ENCODE measurements at regions not wholly inside any gene's neighbourhood (a gene's known extent, or its start where the extent isn't known, plus 50 kb on each side); places are given as distances from the start of the nearest gene placed in this dataset.
A peak's percentile ranks its signal among the peaks of the same experiment; 100 is the strongest.
"Not testable (repeated sequence)": the region's sequence is repeated elsewhere in the genome, so short reads cannot be mapped to it uniquely, and the experiment has no call there.

DNA sequence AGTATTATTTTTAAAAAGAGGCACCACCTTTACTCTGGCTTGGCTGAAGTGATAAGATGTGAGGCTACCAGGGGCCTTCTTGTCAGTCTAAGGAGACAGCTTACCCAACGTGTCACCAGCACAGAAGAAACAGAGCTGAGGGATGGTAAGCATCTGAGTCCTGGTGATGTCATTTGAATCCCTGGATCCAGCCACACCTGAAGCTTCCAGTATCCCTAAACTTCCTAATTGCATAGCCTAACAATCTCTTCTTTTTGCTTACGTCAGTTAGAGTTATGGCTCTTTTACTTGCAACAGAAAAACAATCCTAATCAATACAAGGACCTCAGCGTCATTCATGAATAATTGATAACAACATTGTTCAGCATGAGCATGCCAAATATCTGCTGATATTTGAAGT, 436.6 kb downstream of the SHISA9 start:
- no peak for DNase-seq

DNA sequence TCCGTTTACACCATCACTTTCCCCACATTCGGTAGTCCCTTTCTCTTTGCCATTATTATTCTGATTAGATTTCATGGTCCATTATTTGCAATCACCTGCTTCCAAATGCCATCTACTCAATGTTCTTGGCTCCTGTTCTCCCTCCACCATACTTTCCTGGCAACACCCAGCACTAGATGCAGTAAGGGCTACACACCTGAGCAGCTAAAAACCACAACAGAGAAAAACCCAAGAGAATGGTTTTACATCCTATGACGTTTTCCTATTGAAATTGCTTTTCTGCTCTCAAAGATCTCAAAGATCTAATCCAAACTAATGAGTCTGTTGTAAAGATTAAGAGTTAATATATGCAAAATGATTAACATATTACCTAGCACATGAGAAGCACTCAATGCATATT, 441.3 kb downstream of the SHISA9 start:
- DNase-seq, result no peak

- no peak for DNase-seq
Measured at GRCh38 chr16:13344001-13344400, 442.6 kb downstream of the SHISA9 start.

- no peak for DNase-seq
Measured at GRCh38 chr16:13348416-13348815, 447.0 kb downstream of the SHISA9 start.

- no peak for DNase-seq
Measured at GRCh38 chr16:13350000-13350399, 448.6 kb downstream of the SHISA9 start.

- DNase-seq, result no peak
Measured at GRCh38 chr16:13351181-13351580, 449.8 kb downstream of the SHISA9 start.

DNA sequence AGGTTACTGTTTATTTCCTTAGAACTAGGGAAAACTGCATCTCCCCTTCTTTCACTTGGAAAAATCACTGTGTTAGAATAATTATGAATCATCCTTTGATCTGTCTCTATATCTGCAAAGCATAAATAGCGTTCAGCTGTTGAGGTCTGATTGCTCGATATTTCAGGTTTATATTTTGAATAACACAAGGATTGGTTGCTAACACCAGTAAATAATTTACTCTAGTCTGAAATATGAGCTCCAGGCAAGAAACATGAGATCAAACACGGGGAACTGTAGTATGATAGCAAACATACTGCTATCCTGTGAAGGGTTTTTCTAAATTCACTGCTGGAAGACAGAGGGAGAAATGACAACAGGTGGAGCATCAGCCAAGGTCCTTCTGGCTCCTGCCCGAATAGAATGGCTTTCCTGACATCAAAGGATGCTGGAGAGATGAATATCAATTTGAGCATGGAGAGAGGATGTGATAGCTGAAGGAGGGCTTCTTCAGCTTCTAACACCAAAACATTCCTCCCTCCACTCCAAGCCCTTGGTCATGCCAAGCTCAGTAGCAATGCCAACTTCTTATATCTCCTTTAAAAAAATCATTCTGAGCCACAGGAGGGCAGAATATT, 450.3 kb downstream of the SHISA9 start:
- peak; percentile 33 for DNase-seq

GRCh38 chr16:13352796-13353195, 451.4 kb downstream of the SHISA9 start:
- DNase-seq, result not testable (repeated sequence)

GRCh38 chr16:13357842-13358241, 456.4 kb downstream of the SHISA9 start:
- DNase-seq, result not testable (repeated sequence)

DNA sequence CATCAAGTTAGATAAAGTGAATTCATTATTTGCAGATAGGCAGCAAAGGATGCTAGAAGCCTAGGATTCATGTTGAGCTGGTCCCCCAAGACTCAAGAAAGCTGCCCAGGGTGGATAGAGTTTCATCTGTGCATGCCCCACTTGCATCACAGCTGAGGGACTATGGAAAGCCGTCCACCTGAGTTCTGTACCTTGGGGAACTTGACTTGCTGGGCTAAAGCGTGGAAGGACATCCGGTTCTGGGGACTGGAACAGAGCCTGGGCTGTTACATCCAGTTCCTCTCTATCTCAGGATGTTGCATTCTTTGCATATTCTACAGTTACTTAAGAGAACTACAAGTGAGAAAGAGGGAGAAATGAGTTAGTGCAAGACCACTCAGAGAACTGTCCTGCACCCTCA, 458.4 kb downstream of the SHISA9 start:
- no peak for DNase-seq

GRCh38 chr16:13372421-13372820, 471.0 kb downstream of the SHISA9 start:
- DNase-seq, result no peak

GRCh38 chr16:13376174-13376573, 474.8 kb downstream of the SHISA9 start:
- no peak for DNase-seq

DNA sequence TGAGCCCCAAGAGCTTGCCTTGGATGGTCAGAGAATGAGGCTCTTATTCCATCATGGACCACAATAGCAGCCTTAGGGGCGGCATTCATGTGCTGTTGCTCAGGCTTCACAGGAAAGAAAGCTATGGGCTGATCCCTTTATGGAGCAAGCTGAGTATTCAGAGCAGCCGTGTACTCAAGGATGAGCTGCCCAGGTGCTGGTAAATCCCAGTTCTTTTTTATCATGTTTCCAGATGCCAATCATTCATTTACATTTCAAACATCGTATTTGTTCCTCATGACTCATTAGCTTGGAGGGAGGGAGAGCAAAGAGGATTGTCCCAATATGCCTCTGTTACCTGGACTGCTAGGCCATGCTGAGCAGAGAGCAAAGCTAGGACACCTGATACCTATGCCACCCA, 475.7 kb downstream of the SHISA9 start:
- DNase-seq, result no peak

DNA sequence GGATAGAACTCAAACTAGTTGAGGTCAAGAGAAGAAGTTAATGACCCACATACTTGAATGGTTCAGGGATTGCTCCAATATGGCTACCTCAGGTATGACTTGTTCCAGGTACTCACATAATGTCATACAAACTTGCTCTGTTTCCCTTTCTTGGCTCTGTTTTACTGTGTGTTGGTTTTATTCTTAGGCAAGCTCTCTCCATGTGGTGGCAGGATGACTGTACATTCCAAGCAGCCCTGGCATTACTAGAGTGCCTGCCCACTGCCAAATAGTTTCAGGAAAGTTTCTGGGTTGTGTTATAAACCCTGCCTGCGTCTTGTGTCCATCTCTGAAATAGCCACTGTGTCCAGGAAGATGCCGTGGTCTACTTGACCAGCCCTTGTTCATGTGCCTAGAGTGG, 476.8 kb downstream of the SHISA9 start:
- DNase-seq, result no peak

GRCh38 chr16:13379266-13379665, 477.9 kb downstream of the SHISA9 start:
- no peak for DNase-seq

GRCh38 chr16:13385156-13386040, 484.0 kb downstream of the SHISA9 start:
- DNase-seq, result not testable (repeated sequence)

DNA sequence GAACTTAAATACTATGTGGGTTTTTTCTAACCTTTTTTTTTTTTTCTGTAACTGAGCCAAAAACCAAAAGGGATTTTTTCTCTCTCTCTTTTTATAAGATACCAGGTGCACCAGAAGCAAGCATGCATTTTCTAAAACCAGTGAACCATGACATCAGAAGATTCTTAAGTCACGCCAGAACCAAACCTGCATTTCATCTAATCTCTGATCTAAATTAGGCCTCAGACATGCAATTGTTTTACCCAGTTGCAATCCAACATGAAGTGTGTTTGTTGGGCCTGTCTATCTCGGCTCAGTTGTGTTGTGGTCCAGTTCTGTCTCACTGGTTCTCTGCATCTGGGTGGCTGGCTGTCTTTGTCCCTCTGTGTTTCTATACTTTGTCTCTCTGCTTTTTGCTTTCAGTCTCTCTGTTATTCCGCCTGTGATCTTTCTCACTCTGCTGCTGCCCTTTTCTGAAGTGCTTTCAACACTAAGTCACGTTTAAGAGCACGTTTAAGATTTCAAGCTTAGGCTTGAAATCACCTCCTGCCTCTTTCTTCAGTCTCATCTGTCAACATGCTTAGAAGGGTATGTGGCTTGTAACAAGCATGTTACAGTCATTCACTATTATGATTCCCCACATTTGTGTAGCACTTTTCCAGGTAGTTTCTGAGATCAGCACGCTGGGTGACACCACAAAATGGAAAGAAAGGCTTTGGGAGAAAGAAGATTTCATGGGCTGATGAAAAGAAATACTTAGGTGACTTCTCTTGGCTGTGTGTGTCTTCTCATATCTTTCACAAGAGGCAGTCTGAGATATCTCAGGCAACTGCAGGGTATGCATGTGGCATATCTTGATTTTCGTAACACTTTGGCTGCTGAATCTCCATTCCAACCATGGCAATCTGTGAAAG, 488.9 kb downstream of the SHISA9 start:
- DNase-seq, result peak; percentile 40

DNA sequence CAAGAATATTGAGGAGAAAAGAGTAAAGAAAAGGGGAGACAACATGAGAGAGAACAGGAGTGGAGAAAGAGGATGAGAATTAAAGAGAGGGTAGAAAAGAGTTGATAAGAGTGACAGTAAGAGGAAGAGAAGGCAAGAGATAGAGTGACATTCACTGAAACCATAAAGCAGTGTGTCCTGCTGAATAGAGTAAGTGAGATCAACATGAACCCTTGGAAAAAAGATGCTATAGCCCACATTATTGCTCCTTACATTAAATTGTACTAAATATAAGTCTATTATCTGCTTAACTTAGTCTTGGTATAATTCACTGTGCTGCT, 489.5 kb downstream of the SHISA9 start:
- DNase-seq, result no peak

GRCh38 chr16:13391337-13391736, 489.9 kb downstream of the SHISA9 start:
- DNase-seq, result peak; percentile 22

GRCh38 chr16:13392341-13392740, 490.9 kb downstream of the SHISA9 start:
- no peak for DNase-seq

DNA sequence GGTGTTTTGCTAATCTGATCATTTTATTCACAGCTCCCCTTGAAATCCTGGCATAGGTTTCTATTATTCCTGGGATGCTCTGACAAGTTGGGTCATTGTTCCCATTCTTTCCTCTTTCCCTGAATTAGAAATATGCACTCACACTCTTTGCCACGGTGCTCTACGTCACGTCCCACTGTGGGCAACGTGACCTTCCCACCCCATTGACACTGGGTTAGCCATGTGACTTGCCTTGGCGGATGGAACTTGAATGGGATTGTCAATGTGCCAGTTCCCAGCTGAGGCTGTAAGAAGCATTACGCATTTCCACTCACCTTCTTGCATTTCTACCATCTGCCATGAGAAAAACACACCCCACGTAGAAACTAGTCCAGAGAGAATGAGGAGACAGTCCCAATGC, 492.4 kb downstream of the SHISA9 start:
- DNase-seq, result no peak

DNA sequence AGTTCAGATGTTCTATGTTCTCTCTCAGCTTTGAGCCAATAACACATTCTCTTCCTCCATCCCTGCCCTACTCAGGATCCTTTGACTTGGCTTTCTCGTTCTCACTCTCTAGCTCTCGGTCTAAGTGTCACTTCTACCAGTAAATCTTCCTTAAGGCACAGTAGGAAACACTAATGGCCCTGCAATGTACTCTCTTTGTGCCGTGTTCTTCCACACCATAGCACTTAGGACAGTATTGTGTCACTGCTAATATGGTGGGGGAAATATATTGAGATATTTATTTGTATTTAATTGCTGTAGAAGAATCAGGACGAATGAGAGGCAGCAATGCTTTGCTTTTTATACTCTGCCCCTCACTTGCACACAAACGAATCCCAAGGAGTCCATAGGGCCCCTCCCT, 493.1 kb downstream of the SHISA9 start:
- DNase-seq, result no peak

DNA sequence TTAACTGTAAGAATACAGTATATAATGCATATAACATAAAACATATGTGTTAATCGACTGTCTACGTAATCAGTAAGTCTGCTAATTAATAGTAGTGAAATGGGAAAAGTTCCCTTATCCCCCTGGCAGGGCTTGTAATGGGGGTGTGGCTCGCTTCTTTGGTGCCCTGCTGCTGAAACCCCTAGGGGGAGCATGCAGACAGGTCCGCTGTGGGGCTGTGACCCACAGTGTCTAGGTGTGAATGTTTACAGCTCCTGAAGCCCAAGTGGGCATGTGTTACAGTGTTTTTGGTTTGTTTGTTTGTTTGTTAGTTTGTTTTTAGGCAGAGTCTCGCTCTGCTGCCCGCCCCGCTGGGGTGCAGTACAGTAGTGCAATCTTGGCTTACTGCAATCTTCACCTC, 495.7 kb downstream of the SHISA9 start:
- DNase-seq, result no peak

GRCh38 chr16:13401641-13402040, 500.2 kb downstream of the SHISA9 start:
- no peak for DNase-seq
